NCI-H460 (cell line): ENCODE measurements at regions not wholly inside any gene's neighbourhood (a gene's known extent, or its start where the extent isn't known, plus 50 kb on each side); places are given as distances from the start of the nearest gene placed in this dataset.

Experiments used
- DNase-seq: peaks from one replicate; pipeline ENCODE4 v3.0.0-alpha.2; 2016; ENCODE audit warnings: low read depth; ENCODE audit errors: extremely low read depth

DNA sequence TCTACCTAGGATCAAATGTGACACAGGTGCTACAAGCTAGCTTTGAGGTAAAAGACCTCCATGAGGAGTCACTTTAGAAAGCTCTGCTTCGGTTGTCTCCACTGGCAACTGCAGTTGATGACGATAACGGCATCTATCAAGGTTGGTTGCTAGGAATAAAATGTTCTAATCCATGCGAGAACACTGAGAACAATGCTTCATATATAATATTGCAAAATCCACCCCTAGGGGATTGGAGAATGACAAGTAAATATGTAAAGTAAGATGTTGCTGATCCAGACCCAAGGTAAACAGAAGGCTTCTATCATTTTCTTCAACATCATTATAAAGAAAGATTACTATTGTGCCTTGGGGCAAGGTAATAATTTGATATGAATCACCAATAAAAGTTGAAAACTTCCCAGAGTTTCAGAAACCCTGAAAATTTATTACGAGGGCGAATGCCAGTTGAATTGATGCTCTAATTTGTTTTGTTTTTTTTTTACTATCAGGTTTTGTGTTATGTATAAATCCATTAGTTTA is 1003.4 kb downstream of the CDH18 start:
- DNase-seq: peak; percentile 36

DNA sequence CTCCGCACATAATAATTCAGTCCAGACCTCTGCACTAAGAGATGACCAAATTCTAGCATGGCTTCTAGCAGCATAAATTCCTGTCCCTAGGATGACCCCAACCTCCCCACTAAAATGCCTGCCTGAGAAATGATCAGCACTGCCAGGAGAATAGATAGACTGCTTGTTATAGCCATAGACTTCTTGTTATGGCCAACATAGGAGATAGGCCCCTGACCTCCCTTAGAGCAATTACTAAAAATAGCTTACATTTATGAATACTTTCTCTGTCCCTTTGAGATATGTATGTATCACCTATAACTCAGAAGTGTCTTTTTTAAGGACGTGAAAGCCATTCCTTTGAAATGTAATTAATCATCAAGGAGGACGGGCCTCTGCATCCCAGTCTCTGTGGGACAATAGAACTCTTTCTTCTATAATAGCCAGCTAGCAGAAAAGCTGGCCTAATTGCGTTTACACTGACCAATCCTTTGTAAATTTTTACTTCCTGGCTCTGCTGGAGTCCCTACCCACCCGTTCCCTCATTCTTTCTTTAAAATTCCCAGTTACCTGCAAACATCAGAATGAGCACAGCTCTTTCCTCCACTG is 1002.7 kb downstream of the CDH18 start:
- no peak for DNase-seq

DNA sequence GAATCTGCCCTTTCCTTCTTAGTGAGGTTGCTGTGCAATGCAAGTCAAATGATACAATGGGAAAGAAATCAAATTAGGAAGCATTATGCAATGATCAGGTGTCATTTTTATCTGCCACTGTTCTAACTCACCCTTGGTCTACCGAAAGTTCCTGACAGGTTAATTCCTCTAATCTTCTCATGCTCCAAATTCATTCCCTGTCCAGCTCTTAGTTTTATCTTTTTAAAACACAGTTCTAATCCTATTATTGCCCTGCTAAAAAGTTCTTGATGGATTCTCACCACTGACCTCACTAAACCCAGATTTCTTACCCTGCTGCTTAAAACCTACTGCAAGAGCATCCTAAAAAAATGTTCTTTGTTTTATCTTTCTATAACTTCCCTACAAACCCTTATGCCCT is 1000.9 kb downstream of the CDH18 start:
- DNase-seq: no peak

DNA sequence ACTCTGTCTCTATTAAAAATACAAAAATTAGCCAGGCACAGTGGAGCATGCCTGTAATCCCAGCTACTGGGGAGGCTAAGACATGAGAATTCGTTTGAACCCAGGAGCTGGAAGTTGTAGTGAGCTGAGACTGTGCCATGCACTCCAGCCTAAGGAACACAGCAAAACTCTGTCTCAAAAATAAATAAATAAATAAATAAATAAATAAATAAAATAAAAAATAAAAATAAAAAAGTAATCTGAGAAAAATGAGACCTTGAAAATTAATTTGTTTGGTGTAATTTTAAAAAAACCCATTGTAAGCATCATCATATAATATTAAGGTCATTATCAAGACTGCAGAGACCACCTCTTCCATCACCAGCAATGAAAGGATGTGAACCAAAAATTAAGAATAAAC is 997.1 kb downstream of the CDH18 start:
- DNase-seq: no peak

DNA sequence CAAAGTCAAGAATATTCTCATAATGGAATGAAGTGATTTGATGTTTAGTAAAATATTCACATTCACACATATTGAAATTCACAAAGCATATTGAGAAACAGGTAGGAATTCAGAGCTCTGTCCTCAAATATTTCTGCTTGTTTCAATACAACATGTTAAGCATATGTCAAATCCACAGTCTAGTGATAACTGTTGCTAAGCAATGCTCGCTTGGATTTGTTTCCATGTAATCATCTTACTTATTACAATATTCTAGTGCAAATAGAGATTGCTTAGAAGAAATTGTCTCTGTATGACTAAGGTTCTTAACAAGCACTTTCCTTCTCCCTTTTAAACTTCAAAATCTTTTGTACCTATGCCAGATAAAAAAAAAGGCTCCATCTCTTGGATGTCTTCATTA is 995.7 kb downstream of the CDH18 start:
- peak; percentile 72 for DNase-seq

DNA sequence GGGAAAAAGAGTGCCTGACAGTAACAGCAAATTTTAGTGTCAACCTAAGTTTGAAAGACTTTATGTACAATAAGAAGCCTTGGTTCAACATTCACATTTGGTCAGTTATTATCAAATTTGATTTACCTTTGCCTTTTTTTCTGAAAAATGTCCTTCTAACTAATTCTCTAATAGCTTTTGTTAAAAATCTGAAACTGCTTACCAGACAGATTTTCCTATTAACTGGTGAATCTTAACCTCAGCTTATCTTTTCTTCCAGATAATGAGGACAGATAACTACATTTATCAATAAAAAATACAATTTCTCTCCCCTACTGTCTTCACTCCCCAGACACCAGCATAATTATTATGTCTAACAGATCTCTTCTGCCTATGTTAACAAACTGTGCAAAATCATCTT is 988.5 kb downstream of the CDH18 start:
- no peak for DNase-seq

DNA sequence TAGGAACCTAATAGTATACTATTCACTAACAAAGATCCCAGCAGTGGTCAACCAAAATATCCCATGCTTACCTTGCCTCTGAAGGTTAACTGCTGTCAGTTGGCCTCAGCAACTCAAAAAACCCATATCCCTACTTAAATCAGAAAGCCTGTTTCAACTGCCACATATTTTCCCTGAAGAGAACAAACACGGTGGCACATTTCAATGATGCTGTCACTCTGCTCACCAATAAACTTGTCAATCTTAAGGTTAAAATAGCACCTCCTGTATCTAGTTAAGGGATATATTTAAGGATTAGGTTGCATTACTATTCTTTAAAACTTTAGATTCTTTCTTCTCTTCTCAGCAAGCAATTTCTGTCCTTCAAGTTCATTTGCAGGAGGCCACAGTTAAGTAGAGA is 986.9 kb downstream of the CDH18 start:
- DNase-seq: no peak

DNA sequence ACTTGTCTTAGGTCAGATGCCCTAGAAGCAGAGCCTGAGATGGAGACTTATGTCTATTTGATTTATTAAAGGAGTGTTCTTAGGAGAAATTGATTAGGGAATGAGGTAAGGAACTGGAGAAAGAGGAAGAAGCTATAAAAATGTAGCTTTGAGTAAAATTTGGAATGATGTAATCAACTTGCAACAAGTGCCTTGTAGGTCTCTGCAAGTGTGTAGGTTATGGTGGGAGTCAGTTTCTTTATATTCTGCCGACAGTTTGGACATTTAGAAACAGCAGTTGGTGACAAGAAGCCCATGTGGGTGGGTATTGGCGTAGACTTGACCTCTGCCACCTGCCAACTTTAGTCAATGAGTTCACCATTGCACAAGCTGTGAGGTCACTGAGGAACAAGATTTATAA is 986.5 kb downstream of the CDH18 start:
- DNase-seq: no peak

DNA sequence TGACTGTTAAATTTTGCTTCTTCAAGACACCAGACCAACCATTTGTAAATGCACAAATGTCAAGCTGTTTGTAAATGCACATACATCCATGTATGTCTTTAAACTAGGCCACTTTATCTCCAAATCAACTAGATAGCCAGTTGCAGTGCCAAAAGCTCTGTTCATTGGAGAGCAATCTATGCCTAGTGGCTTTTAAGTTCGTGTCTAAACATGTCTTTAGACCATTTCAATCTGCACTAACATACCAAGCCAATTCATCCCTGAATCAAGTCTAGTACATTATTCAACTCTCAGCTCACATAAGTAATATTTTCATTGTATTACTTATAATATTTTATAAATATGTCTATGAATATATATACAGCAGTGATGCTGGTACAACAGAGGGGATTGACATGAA is 985.9 kb downstream of the CDH18 start:
- no peak for DNase-seq

DNA sequence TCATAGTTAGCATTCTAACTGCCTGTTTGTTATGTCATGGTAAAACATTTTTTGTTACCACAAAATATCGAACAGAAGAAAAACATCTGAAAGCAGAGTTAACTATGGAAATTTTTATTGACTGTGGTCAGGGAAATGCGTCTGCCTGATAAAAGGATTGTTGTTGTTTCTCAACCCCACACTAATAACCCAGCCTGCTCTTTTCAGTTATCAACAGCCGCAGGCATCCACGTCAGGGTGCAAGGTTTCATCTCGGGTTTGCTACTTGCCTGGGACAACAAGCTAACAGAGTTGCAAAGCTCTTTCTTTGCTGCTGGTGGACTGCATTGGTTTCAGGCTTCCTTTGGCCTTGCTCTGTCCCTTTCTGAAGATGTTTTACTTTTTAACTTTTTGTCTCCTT is 969.2 kb downstream of the CDH18 start:
- DNase-seq: peak; percentile 90

DNA sequence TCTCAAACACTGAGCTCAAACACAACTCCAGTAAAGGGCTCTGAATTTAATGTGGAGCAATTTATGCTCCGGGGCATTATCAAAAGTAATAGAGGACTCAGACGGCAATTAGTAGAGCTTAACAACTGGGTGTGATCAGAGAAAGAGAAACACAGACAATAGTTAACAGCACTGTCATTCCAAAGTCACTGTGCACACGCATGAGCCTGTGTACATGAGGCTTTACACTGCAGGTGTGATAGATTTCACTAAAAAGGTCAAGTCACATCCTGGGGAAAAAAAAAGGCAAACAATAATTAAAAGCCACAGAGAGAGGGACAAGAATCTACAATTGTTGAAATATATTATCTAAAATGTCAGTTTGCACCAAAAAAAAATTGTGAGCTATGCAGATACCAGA is 956.5 kb downstream of the CDH18 start:
- DNase-seq: peak; percentile 92

DNA sequence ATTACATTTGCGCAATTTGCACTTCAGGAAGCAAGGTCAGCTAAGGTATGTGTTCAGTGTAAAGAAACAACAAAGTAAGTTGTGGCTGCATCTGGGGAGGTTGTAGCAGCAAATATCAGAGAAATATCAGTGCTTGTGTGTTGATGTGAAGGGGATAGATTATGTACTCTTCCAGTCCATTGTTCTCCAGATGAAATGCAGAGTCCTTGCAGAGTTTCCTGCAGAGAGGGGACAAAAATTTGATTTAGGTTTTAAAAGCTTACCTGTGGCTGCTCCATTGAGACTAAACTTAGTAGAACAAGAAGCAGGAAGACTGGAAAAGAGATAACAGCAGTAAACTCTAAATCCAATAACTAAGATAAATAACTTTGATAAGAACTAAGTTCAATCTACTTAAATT is 952.2 kb downstream of the CDH18 start:
- DNase-seq: no peak

DNA sequence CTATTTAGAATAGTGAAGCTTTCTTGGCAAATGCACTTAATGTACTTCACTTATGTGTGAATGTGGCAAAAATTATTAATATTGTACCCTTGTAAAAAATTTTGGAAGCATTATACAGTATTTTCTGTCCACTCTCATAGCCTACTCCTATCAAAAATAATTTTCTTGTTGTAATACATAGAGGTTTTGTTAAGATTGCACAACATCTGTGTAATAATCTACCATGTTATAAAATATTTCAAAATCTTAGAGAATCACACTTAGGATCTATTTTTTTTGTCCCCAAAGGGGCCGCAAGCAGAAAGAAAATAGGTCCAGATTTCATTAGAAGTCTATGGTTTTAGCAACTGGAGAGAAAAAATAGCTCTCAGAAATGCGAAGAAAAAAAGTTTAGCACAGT is 945.9 kb downstream of the CDH18 start:
- no peak for DNase-seq

DNA sequence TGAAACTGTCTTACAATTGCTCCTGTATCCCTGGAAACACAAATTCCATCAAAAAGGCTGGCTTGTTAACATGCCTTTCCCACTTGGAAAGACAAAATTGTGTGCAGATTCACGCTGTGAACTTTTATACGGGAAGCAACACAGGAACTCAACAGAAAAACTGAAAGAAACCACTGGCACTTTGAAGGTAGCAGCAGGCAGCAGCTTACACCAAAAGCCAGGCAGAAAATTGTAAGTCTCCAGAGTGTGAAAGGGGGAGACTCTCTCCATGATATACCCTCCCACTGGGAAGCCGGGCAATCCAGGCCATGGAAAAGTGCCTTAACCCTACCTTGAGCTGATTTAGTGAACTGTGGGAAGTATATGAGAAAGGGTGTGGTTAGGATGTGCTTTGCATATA is 943.7 kb downstream of the CDH18 start:
- DNase-seq: no peak

DNA sequence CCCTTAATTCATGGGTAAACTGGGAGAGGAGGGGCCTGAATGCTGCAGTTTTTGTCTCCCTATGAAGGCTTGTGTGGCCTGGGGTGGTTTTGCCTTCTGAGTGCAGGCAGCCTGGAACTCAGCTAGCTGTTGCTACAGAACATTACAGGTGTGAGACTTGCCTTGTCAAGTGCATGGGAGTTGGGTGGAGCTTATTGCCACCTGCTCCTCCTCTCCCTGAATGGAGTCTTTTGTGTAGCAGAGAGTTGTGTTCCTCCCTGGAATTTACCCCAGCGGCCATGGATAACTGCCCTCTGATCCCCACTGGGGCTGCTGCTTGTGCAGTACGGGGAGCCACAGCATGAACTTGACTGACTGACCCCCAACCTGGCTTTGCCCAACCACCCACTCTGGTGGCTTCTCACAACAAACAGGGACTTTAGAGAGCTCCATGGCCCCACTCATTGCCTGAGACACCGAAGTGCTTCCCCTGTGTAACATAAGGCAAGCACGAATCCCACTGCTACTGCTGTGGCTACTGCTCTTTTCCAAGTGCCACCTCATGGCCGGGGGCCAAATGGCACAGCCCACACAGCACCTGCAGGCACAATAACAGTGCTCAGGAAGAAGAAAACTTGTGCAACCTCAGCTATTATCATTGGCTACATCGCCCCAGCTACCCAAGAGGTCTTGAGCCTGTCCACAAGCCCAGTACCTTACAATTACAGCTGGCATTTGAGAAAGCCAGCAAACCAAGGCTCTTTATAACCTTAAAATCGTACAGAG is 942.9 kb downstream of the CDH18 start:
- DNase-seq: no peak

DNA sequence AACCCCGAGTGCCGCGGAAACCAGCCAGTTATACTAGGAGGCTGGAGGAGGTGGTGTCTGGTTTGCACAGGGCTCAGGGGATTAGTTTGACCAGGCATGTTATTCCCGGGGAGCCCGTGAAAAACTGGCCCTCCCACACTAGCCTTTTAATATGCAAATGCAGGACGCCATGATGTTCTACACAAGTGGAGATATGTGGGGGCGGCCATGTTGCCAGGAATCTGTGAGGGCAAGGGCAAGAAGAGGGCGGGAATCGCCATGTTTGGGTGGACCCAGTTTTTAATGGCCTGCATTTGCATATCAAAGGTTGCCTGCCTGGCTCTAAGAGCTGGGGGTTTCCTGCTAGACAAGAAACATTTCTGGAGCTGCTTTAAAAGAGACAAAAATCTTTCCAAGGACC is 940.7 kb downstream of the CDH18 start:
- no peak for DNase-seq

DNA sequence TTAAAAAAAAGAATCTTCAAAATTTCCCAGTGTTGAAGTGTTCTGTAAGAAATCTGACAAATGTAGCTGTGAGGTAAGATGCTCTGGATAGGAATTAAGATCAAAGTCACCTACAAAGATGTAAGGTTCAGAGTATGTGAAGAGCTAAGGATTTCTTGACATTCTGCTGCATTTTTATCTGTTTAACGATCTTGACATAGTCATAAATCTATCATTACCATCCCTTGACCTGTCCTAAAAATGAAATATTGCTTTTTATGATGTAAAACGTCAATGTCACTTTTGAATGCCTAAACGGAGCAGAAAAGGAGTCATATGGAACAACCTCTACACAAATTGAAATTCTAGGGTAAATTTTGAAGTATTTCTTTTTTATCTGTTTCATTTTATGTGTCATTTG is 939.3 kb downstream of the CDH18 start:
- no peak for DNase-seq

DNA sequence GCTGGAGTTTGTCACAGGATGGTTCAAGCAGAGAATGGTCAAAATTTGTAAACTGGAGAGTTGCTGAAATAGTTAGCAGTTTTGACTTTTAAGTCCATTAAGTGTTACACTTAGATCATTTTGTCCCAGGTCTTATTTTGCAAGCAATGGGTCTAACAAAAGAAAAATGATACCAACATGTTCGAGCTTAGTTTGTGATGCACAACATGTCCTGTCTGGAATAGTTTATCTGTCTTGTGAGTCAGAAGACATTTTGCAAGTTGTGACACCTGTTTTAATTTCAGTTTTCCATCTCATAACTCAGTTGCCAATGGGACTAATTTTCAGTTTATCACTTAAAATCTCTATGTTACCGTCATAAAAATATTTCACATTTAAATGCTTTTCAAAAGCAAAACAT is 929.8 kb downstream of the CDH18 start:
- no peak for DNase-seq

DNA sequence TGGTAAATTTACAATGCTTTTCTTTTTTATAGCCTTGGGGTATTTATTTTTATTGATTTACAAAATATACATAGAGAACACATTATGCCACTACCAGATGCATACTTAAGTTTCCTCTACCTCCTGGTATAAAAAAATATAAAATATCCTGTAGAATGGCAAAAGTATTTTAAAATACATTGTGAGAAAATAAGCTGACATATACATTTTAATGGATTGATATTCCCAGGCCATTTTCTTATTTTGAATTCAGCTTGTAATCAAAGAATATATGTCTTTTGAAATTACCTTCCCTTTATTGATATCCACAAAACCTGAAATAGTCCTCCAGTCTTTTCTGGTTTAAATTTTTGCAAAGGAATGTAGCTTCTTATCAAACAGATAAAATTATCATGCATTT is 923.9 kb downstream of the CDH18 start:
- no peak for DNase-seq

DNA sequence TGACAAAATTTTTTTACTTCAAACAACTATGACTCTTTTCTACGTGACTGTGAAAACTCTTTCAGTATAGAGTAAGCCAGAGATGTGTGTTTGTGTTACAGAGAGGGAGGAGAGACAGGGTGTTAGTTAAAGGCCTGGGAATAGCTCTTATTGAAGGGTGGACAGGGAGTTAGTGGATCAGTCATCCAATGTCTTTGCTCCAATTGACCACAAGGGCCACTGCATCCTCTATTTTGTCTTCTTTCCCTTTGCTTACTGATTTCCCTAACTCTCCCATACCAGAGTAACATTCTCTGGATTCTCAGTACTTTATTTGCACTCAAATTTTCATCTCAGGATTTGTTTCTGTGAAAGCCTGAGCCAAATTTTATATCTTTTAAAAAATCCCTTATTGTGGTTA is 920.3 kb downstream of the CDH18 start:
- no peak for DNase-seq

DNA sequence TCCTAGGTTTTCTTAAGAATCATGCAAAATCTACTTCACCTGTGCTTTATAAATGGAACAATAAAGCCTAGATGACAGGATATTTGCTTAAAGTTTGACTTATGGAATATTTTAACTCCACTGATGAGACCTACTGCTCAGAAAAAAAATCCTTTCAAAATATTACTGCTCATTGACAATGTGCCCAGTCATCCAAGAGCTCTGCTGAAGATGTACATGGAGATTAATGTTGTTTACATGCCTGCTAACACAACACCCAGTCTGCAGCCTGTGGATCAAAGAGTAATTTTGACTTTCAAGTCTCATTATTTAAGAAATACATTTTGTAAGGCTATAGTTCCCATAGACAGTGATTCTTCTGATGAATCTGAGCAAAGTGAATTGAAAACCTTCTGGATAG is 889.6 kb downstream of the CDH18 start:
- no peak for DNase-seq

DNA sequence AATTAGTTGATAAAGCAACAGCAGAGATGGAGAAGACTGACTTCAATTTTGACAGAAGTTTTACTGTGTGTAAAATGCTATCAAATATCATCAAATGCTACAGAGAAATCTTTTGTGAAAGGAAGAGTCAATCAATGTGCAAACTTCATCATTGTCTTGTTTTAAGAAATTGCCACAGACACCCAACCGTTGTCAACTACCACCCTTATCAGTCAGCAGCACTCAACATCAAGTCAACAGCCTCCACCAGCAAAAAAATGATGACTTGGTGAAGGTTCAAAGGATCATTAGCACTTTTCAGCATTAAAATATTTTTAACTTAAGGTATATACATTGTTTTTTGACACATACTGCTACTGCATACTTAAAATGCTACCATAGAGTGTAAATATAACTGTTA is 888.8 kb downstream of the CDH18 start:
- DNase-seq: no peak

DNA sequence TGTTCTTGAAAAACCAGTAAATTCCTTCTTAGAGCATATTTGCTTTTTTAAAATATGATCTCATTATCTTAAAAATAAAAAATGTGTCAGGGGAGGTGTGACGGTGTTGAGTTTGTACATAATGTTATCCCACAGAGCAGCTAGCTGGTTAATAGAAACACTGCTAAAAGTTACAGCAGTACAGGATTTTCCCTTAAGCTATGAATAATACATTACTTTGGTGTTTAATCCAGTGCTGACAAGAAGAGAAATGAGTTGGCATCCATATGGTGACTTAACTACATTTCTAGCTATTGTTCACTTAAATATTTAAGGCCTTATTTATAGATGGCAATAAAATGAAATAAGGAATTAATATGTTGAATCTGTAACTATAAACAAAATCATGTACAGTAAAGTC is 883.1 kb downstream of the CDH18 start:
- no peak for DNase-seq
